ENCODE measurements at regions not wholly inside any gene's neighbourhood (a gene's known extent, or its start where the extent isn't known, plus 50 kb on each side); places are given as distances from the start of the nearest gene placed in this dataset.

DNA sequence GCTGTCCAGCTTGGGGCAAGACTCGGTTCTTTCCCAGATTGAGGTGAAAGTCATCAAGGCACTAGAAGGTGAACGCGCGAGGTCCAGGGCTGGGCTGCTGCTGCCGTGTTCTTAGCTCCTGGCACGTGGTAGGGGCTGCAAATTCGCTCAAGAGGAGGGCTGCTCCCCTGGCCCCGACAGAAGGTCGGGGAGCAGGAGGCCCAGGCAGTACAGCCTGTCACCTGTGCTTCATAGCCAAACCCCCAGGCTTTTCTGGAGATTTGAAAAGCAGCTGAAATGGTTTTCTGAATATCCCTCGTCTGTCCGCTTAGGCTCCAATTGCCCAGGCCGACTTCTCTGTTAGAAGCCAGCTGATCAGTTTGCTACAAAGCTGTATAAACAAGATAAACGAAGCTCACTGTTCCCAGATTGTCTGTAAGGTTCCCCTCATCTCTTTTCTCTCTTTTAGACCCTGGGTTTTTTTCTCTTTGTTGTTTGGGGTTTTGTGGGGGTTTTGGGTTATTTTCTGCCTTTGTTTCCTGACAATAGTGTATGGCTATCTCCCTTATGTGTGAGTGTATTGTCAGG lies 60.0 kb upstream of the STX18 start:
- H3K36me3 ChIP-seq (ENCODE audit: control insufficient read depth, insufficient read depth, low read length): no peaks in the 10 kb centered on the region
- no peak overlapping the region for H3K27ac ChIP-seq (ENCODE audit: low read depth, low read length)
- no peak overlapping the region for H3K4me3 ChIP-seq (ENCODE audit: low read depth, low read length)
- H3K9me3 ChIP-seq (ENCODE audit: control insufficient read depth, insufficient read depth, low read length): no peaks in the 10 kb centered on the region
- peaks cover 6% of the 10 kb centered on the region; the same call in 1 of the 2 replicates for H3K4me1 ChIP-seq (ENCODE audit: control insufficient read depth, insufficient read depth, low read length)
- peaks cover 5% of the 10 kb centered on the region for H3K27me3 ChIP-seq (ENCODE audit: control insufficient read depth, insufficient read depth, low read length)
- H3K9ac ChIP-seq (ENCODE audit: low read depth, low read length): no peak overlapping the region

DNA sequence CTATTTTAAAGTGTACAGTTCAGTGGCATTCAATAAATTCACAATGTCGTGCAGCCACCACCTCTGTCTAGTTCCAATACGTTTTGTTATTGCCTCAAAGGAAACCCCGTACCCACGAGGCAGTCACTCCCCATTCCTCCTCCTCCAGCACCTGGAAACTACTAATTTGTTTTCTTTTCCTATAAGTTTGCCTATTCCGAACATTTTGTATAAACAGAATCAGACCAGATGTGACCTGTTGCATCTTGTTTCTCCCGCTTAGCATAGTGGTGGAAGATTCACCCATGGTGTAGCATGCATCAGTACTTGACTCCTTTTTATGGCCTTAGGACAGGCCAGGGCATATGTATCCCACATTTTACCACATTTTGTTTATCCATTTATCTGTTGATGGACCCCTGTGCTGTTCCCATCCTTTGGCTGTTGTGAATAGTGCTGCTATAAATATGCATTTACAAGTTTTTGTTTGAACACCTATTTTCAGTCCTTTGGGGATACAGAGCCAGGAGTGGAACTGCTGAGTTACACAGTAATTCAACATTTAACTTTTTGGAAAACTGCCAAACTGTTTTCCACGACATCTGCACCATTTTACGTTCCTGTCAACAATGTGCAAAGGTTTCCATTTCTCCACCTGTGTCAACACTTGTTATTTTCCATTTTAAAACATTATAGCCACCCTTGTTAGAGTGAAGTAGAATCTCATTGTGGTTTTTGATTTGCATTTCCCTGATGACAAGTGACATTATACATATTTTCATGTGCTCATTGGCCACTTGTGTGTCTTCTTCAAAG lies 57.8 kb upstream of the STX18 start:
- H3K36me3 ChIP-seq (ENCODE audit: control insufficient read depth, insufficient read depth, low read length): peaks cover 9% of the 10 kb centered on the region
- peaks cover 5% of the 10 kb centered on the region; the same call in 1 of the 2 replicates for H3K4me1 ChIP-seq (ENCODE audit: control insufficient read depth, insufficient read depth, low read length)
- no peak overlapping the region for H3K4me3 ChIP-seq (ENCODE audit: low read depth, low read length)
- peaks cover 12% of the 10 kb centered on the region for H3K9me3 ChIP-seq (ENCODE audit: control insufficient read depth, insufficient read depth, low read length)
- H3K27me3 ChIP-seq (ENCODE audit: control insufficient read depth, insufficient read depth, low read length): no peaks in the 10 kb centered on the region
- H3K27ac ChIP-seq (ENCODE audit: low read depth, low read length): no peak overlapping the region
- no peak overlapping the region for H3K9ac ChIP-seq (ENCODE audit: low read depth, low read length)

DNA sequence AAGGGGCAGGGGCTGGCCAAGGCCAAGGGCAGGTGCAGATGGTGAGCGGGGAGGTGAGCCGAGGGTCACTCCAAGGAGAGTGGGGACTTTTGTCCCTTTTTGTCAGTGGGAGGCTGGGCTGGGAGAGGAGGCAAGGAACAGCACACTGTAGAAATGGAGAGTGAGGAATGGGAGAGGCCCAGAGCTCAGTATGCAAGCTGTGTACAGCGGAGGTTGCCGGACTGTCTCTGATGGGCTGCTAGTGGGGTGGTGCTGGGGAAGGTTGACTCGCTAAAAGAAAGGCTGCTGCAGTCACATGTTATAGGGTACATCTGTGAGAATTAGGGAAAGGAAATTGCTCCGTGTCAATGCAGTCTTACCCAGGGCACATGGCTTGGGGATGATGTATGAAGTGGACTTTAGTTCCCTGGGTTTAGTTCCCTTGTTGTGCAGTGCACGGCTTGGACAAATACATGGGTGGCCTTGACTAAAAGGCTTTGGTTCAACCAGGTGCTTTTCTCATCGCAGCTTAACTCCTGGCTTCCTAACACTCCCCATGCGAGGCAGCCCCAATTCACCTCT lies 57.1 kb upstream of the STX18 start:
- Histone ChIP-seq H3K4me3 (ENCODE audit: low read depth, low read length) (no peak overlapping the region), H3K27me3 (ENCODE audit: control insufficient read depth, insufficient read depth, low read length) (no peaks in the 10 kb centered on the region), H3K9me3 (ENCODE audit: control insufficient read depth, insufficient read depth, low read length) (peaks cover 14% of the 10 kb centered on the region), H3K4me1 (ENCODE audit: control insufficient read depth, insufficient read depth, low read length) (0 out of 2 replicates have a peak, but pooled peaks cover 2% of the 10 kb centered on the region), H3K9ac (ENCODE audit: low read depth, low read length) (no peak overlapping the region), H3K36me3 (ENCODE audit: control insufficient read depth, insufficient read depth, low read length) (peaks cover 9% of the 10 kb centered on the region), H3K27ac (ENCODE audit: low read depth, low read length) (no peak overlapping the region)

DNA sequence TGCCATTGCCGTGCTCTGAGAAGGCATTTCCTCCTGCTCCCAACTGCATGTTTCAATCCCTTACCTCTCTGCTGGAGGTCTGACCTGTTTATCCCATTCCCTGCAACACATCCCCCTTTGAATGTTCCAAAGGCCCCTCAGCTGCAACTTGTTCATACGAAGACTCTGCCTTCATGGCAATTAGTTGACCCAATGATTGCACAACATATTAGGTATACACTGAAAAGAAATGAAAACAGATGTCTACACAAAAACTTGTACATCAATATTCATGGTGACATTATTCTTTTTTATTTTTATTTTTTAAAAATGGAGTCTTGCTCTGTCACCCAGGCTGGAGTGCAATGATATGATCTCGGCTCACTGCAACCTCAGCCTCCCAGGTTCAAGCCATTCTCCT lies 54.9 kb upstream of the STX18 start:
- Histone ChIP-seq H3K9me3 (ENCODE audit: control insufficient read depth, insufficient read depth, low read length) (peaks cover 14% of the 10 kb centered on the region), H3K27ac (ENCODE audit: low read depth, low read length) (no peak overlapping the region), H3K27me3 (ENCODE audit: control insufficient read depth, insufficient read depth, low read length) (no peaks in the 10 kb centered on the region), H3K4me1 (ENCODE audit: control insufficient read depth, insufficient read depth, low read length) (0 out of 2 replicates have a peak, but pooled peaks cover 9% of the 10 kb centered on the region), H3K9ac (ENCODE audit: low read depth, low read length) (no peak overlapping the region), H3K36me3 (ENCODE audit: control insufficient read depth, insufficient read depth, low read length) (peaks cover 9% of the 10 kb centered on the region), H3K4me3 (ENCODE audit: low read depth, low read length) (no peak overlapping the region)

DNA sequence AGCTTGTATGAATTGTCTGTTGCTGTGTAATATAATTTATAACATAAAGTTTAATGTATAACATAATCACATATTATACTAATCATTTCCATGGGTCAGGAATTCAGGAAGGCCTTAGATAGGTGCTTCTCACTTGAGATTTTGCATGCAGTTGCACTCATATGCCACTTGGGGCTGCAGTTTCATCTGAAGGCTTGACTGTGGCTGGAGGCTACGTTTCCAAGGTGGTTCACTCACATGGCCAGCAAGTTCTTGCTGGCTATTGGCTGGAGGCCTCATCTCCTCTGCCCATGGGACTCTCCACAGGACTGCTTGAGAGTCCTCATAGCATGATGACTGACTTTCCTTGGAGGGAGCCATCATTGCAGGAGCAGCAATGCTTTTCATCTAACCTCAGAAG lies 53.4 kb upstream of the STX18 start:
- H3K27ac ChIP-seq (ENCODE audit: low read depth, low read length): no peak overlapping the region
- no peak overlapping the region for H3K9ac ChIP-seq (ENCODE audit: low read depth, low read length)
- H3K4me3 ChIP-seq (ENCODE audit: low read depth, low read length): no peak overlapping the region
- peaks cover 14% of the 10 kb centered on the region for H3K9me3 ChIP-seq (ENCODE audit: control insufficient read depth, insufficient read depth, low read length)
- H3K27me3 ChIP-seq (ENCODE audit: control insufficient read depth, insufficient read depth, low read length): no peaks in the 10 kb centered on the region
- peaks cover 9% of the 10 kb centered on the region for H3K36me3 ChIP-seq (ENCODE audit: control insufficient read depth, insufficient read depth, low read length)
- H3K4me1 ChIP-seq (ENCODE audit: control insufficient read depth, insufficient read depth, low read length): 0 out of 2 replicates have a peak, but pooled peaks cover 9% of the 10 kb centered on the region

DNA sequence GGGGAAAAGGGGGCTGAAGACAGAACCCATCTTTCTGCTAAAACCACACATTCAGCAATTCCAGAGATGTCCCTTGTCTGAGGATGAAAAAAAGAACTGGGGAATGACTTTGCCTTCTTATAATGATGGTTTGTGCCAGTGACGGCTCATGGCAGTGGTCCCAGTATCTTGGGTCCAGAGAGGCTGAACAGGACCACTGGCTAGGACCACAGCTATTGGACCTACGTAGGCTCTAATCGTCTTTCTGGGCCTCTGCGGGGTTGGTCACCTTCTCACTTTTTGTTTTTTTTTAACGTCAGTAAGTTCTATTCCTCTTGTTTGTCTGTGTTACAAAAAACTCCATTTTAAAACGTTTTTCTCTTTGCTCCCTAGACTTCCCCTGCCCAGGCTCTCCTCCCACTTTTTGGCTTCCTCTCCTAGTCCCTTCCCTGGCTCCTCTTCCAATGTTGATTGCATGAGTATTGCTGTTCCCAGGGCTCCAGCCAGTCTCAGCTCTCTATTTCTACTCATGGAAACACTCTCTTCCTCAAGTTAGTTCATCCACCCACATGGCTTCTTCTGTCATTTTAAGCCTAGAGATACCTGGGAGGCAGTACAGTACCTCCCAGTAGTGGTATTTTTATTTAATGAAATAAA lies 52.6 kb upstream of the STX18 start:
- Histone ChIP-seq H3K27me3 (ENCODE audit: control insufficient read depth, insufficient read depth, low read length) (no peaks in the 10 kb centered on the region), H3K27ac (ENCODE audit: low read depth, low read length) (no peak overlapping the region), H3K4me3 (ENCODE audit: low read depth, low read length) (no peak overlapping the region), H3K9ac (ENCODE audit: low read depth, low read length) (no peak overlapping the region), H3K4me1 (ENCODE audit: control insufficient read depth, insufficient read depth, low read length) (0 out of 2 replicates have a peak, but pooled peaks cover 9% of the 10 kb centered on the region), H3K36me3 (ENCODE audit: control insufficient read depth, insufficient read depth, low read length) (peaks cover 9% of the 10 kb centered on the region), H3K9me3 (ENCODE audit: control insufficient read depth, insufficient read depth, low read length) (peaks cover 14% of the 10 kb centered on the region)

DNA sequence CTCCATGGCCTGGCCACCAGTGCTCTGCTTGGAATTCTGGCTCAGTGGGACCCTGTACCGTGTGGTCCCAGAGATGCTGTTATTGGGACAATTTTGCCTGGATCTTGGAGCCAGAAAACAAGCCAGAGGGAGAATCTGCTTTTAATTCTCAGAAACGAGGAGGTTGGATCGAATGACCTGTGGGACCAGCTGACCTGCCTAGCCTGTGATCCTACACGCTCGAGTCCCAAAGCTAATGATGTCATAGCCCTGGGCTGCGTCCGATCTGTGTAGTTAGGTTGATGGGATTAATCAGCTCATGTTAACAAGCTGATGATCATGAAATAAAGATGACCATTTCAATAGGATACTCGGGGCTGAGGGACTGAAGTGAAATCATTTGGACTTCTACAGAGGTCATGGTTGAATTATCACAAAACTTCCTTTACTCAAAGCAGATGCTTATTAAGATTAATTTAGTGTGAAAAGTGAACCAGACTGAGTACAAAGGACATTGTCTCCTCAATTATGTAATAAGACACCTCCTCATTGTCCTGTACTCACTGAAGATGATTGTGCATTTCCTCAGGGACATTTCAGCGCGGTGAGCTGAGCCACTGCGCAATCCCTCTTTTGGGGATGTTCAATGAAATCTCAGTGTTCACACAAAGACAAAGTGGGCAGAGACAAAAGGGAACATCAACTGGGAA lies 51.9 kb upstream of the STX18 start:
- Histone ChIP-seq H3K36me3 (ENCODE audit: control insufficient read depth, insufficient read depth, low read length) (peaks cover 9% of the 10 kb centered on the region), H3K9me3 (ENCODE audit: control insufficient read depth, insufficient read depth, low read length) (peaks cover 14% of the 10 kb centered on the region), H3K4me3 (ENCODE audit: low read depth, low read length) (no peak overlapping the region), H3K9ac (ENCODE audit: low read depth, low read length) (no peak overlapping the region), H3K27ac (ENCODE audit: low read depth, low read length) (no peak overlapping the region), H3K27me3 (ENCODE audit: control insufficient read depth, insufficient read depth, low read length) (no peaks in the 10 kb centered on the region), H3K4me1 (ENCODE audit: control insufficient read depth, insufficient read depth, low read length) (0 out of 2 replicates have a peak, but pooled peaks cover 9% of the 10 kb centered on the region)

DNA sequence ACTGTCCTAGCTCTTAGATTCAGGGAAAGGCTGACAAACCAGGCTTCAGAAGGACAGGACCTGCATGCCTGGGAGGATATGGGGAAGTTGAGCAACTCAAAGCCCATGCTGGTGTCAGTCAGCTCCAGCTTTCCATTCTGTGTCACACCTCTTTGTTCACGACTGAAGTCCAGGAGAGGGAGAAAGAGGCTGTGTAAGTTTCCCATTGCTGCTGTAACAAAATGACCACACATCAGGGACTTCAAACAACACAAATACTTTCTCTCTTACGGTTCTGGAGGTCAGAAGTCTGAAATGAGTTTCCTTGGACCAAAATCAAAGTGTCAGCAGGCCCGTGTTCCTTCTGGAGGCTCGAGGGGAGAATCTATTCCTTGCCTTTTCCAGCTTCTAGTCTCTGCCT lies 50.6 kb upstream of the STX18 start:
- Histone ChIP-seq H3K36me3 (ENCODE audit: control insufficient read depth, insufficient read depth, low read length) (peaks cover 9% of the 10 kb centered on the region), H3K9ac (ENCODE audit: low read depth, low read length) (no peak overlapping the region), H3K27ac (ENCODE audit: low read depth, low read length) (no peak overlapping the region), H3K9me3 (ENCODE audit: control insufficient read depth, insufficient read depth, low read length) (peaks cover 14% of the 10 kb centered on the region), H3K27me3 (ENCODE audit: control insufficient read depth, insufficient read depth, low read length) (no peaks in the 10 kb centered on the region), H3K4me3 (ENCODE audit: low read depth, low read length) (no peak overlapping the region), H3K4me1 (ENCODE audit: control insufficient read depth, insufficient read depth, low read length) (0 out of 2 replicates have a peak, but pooled peaks cover 9% of the 10 kb centered on the region)

Data from HUES48 (cell line).